ENCODE measurements at regions not wholly inside any gene's neighbourhood (a gene's known extent, or its start where the extent isn't known, plus 50 kb on each side); places are given as distances from the start of the nearest gene placed in this dataset.
"Not testable (repeated sequence)": the region's sequence is repeated elsewhere in the genome, so short reads cannot be mapped to it uniquely, and the experiment has no call there.

GRCh38 chr3:125810010-125810409 lies 159.0 kb upstream of the ROPN1B start:
- H4K20me1 ChIP-seq (ENCODE audit: insufficient read depth); CTCF ChIA-PET; H3K4me1 ChIP-seq (ENCODE audit: control insufficient read depth in 1 of 2, insufficient read depth in 2 of 2, low read length in 2 of 2); H3K9me3 ChIP-seq (ENCODE audit: control insufficient read depth in 1 of 2, insufficient read depth in 1 of 2, low read depth in 1 of 2, low read length in 2 of 2); H3K4me3 ChIP-seq (replicated peaks in 1 of 2; ENCODE audit: low read depth in 1 of 2, low read length in 2 of 2); DNase-seq (ENCODE audit: low read depth, low spot score); H3K4me2 ChIP-seq (ENCODE audit: low read length); H2AFZ ChIP-seq (ENCODE audit: low read depth, low read length, poor library complexity, severe bottlenecking); BruUV-seq (replicated peaks); RAD21 ChIA-PET (ENCODE audit: low non-redundant PET in 1 of 2, low total read pairs in 2 of 2, uncharacterized antibody in 2 of 2, unreplicated experiment in 2 of 2); ATAC-seq; H3K9me2 ChIP-seq (ENCODE audit: insufficient read depth); H3K9ac ChIP-seq (ENCODE audit: low read length); H3K27ac ChIP-seq (ENCODE audit: low read depth, low read length); intact Hi-C loops (cut with micrococcal nuclease); H3K36me3 ChIP-seq (ENCODE audit: control insufficient read depth in 1 of 2, insufficient read depth in 2 of 2, low read length in 2 of 2); POLR2A ChIA-PET; H3K79me2 ChIP-seq (ENCODE audit: insufficient read depth, low read length); H3K27me3 ChIP-seq (ENCODE audit: insufficient read depth, low read length): not testable (repeated sequence)
- 0 out of 6 replicates have a peak, but pooled peaks of 1 of the 3 experiments have one; percentile 19 for TF ChIP-seq CTCF (IDR thresholded peaks at IDR 0.05 in 2 of 3, conservative IDR thresholded peaks at IDR 0.05 in 1 of 3; ENCODE audit: borderline replicate concordance in 1 of 3, insufficient read depth in 1 of 3, low read depth in 2 of 3, low read length in 2 of 3)

GRCh38 chr3:125822175-125822574 lies 146.8 kb upstream of the ROPN1B start:
- RAD21 ChIA-PET (ENCODE audit: low non-redundant PET in 1 of 2, low total read pairs in 2 of 2, uncharacterized antibody in 2 of 2, unreplicated experiment in 2 of 2); H2AFZ ChIP-seq (ENCODE audit: low read depth, low read length, poor library complexity, severe bottlenecking); BruUV-seq (replicated peaks); H3K9me3 ChIP-seq (ENCODE audit: control insufficient read depth in 1 of 2, insufficient read depth in 1 of 2, low read depth in 1 of 2, low read length in 2 of 2); H3K4me2 ChIP-seq (ENCODE audit: low read length); H3K36me3 ChIP-seq (ENCODE audit: control insufficient read depth in 1 of 2, insufficient read depth in 2 of 2, low read length in 2 of 2); H3K4me1 ChIP-seq (ENCODE audit: control insufficient read depth in 1 of 2, insufficient read depth in 2 of 2, low read length in 2 of 2); H3K27me3 ChIP-seq (ENCODE audit: insufficient read depth, low read length); DNase-seq (ENCODE audit: low read depth, low spot score); H4K20me1 ChIP-seq (ENCODE audit: insufficient read depth); ATAC-seq; H3K27ac ChIP-seq (ENCODE audit: low read depth, low read length); H3K79me2 ChIP-seq (ENCODE audit: insufficient read depth, low read length); H3K9me2 ChIP-seq (ENCODE audit: insufficient read depth); POLR2A ChIA-PET; CTCF ChIA-PET; intact Hi-C loops (cut with micrococcal nuclease); H3K9ac ChIP-seq (ENCODE audit: low read length); H3K4me3 ChIP-seq (replicated peaks in 1 of 2; ENCODE audit: low read depth in 1 of 2, low read length in 2 of 2): not testable (repeated sequence)

GRCh38 chr3:125831005-125831750 lies 137.8 kb upstream of the ROPN1B start:
- CTCF ChIA-PET; H3K4me3 ChIP-seq (replicated peaks in 1 of 2; ENCODE audit: low read depth in 1 of 2, low read length in 2 of 2); POLR2A ChIA-PET; H3K79me2 ChIP-seq (ENCODE audit: insufficient read depth, low read length); H3K4me2 ChIP-seq (ENCODE audit: low read length); H3K9me2 ChIP-seq (ENCODE audit: insufficient read depth); ATAC-seq; intact Hi-C loops (cut with micrococcal nuclease); H4K20me1 ChIP-seq (ENCODE audit: insufficient read depth); H2AFZ ChIP-seq (ENCODE audit: low read depth, low read length, poor library complexity, severe bottlenecking); H3K4me1 ChIP-seq (ENCODE audit: control insufficient read depth in 1 of 2, insufficient read depth in 2 of 2, low read length in 2 of 2); BruUV-seq (replicated peaks); H3K9me3 ChIP-seq (ENCODE audit: control insufficient read depth in 1 of 2, insufficient read depth in 1 of 2, low read depth in 1 of 2, low read length in 2 of 2); H3K36me3 ChIP-seq (ENCODE audit: control insufficient read depth in 1 of 2, insufficient read depth in 2 of 2, low read length in 2 of 2); DNase-seq (ENCODE audit: low read depth, low spot score); RAD21 ChIA-PET (ENCODE audit: low non-redundant PET in 1 of 2, low total read pairs in 2 of 2, uncharacterized antibody in 2 of 2, unreplicated experiment in 2 of 2); H3K27ac ChIP-seq (ENCODE audit: low read depth, low read length); H3K27me3 ChIP-seq (ENCODE audit: insufficient read depth, low read length); H3K9ac ChIP-seq (ENCODE audit: low read length): not testable (repeated sequence)

GRCh38 chr3:125835562-125835961 lies 133.4 kb upstream of the ROPN1B start:
- H3K9me3 ChIP-seq (ENCODE audit: control insufficient read depth in 1 of 2, insufficient read depth in 1 of 2, low read depth in 1 of 2, low read length in 2 of 2); DNase-seq (ENCODE audit: low read depth, low spot score); H3K9ac ChIP-seq (ENCODE audit: low read length); H3K4me2 ChIP-seq (ENCODE audit: low read length); intact Hi-C loops (cut with micrococcal nuclease); CTCF ChIA-PET; H3K4me1 ChIP-seq (ENCODE audit: control insufficient read depth in 1 of 2, insufficient read depth in 2 of 2, low read length in 2 of 2); POLR2A ChIA-PET; BruUV-seq (replicated peaks); H3K79me2 ChIP-seq (ENCODE audit: insufficient read depth, low read length); H3K4me3 ChIP-seq (replicated peaks in 1 of 2; ENCODE audit: low read depth in 1 of 2, low read length in 2 of 2); ATAC-seq; H2AFZ ChIP-seq (ENCODE audit: low read depth, low read length, poor library complexity, severe bottlenecking); RAD21 ChIA-PET (ENCODE audit: low non-redundant PET in 1 of 2, low total read pairs in 2 of 2, uncharacterized antibody in 2 of 2, unreplicated experiment in 2 of 2); H3K27me3 ChIP-seq (ENCODE audit: insufficient read depth, low read length); H4K20me1 ChIP-seq (ENCODE audit: insufficient read depth); H3K27ac ChIP-seq (ENCODE audit: low read depth, low read length); H3K36me3 ChIP-seq (ENCODE audit: control insufficient read depth in 1 of 2, insufficient read depth in 2 of 2, low read length in 2 of 2); H3K9me2 ChIP-seq (ENCODE audit: insufficient read depth): not testable (repeated sequence)
